Hepatocyte (in vitro differentiated cells): ENCODE measurements at regions not wholly inside any gene's neighbourhood (a gene's known extent, or its start where the extent isn't known, plus 50 kb on each side); places are given as distances from the start of the nearest gene placed in this dataset.

Experiments
- DNase-seq: peaks from one replicate; pipeline ENCODE4 v3.0.0-alpha.2; 2016; ENCODE audit warnings: low spot score
- H2AFZ ChIP-seq: fragments of 200-600 bp; sonication (generic); 2 replicates; pipeline ENCODE4 v1.6.0; 2016; ENCODE audit warnings: antibody characterized with exemption, mild to moderate bottlenecking
- H3K27ac ChIP-seq: fragments of 200-600 bp; sonication (generic); 2 replicates; pipeline ENCODE4 v1.5.1; 2016; ENCODE audit warnings: mild to moderate bottlenecking
- H3K27me3 ChIP-seq: fragments of 200-600 bp; sonication (generic); 2 replicates; pipeline ENCODE4 v1.6.1; 2016
- H3K36me3 ChIP-seq: fragments of 200-600 bp; sonication (generic); replicated peaks from 2 replicates; pipeline ENCODE4 v1.5.1; 2016; ENCODE audit warnings: low read depth; ENCODE audit not compliant: insufficient read depth
- H3K4me1 ChIP-seq: fragments of 200-600 bp; sonication (generic); 2 replicates; pipeline ENCODE4 v1.5.1; 2016; ENCODE audit warnings: mild to moderate bottlenecking, moderate library complexity; ENCODE audit not compliant: insufficient read depth
- H3K4me2 ChIP-seq: fragments of 200-600 bp; sonication (generic); 2 replicates; pipeline ENCODE4 v1.6.0; 2016
- H3K4me3 ChIP-seq: fragments of 200-600 bp; sonication (generic); 2 replicates; pipeline ENCODE4 v1.5.1; 2016; ENCODE audit warnings: mild to moderate bottlenecking
- H3K79me2 ChIP-seq: fragments of 200-600 bp; sonication (generic); 2 replicates; pipeline ENCODE4 v1.6.0; 2017; ENCODE audit warnings: mild to moderate bottlenecking
- H3K9me2 ChIP-seq: fragments of 200-600 bp; sonication (generic); replicated peaks from 2 replicates; pipeline ENCODE4 v1.6.0; 2017; ENCODE audit warnings: mild to moderate bottlenecking; ENCODE audit not compliant: insufficient read depth
- H3K9me3 ChIP-seq: fragments of 200-600 bp; sonication (generic); 2 replicates; pipeline ENCODE4 v1.5.1; 2016; ENCODE audit warnings: low read depth, mild to moderate bottlenecking
- H4K20me1 ChIP-seq: fragments of 200-600 bp; sonication (generic); 2 replicates; pipeline ENCODE4 v1.6.0; 2016; ENCODE audit warnings: mild to moderate bottlenecking; ENCODE audit not compliant: insufficient read depth, poor library complexity, severe bottlenecking
- EZH2 ChIP-seq: fragments of 200-600 bp; sonication (generic); IDR thresholded peaks from 2 replicates; pipeline ENCODE4 v1.6.1; 2016; ENCODE audit warnings: antibody characterized with exemption, mild to moderate bottlenecking, borderline replicate concordance
- EZH2phosphoT487 ChIP-seq: fragments of 200-600 bp; sonication (generic); IDR thresholded peaks from one replicate; pipeline ENCODE4 v1.6.1; 2018; ENCODE audit warnings: antibody characterized with exemption, mild to moderate bottlenecking, low read depth, moderate library complexity; ENCODE audit not compliant: unreplicated experiment, severe bottlenecking
- WGBS: methylation state at CpG from one replicate; pipeline ENCODE4 v1.1.6; 2016; ENCODE audit warnings: low lambda C conversion rate; ENCODE audit errors: missing lambda C conversion rate; 5-methylcytosine and 5-hydroxymethylcytosine counted together
- TF ChIP-seq, protein P1 (sequence below): fragments of 200-600 bp; sonication (generic); IDR thresholded peaks from 2 replicates; pipeline ENCODE4 v1.5.1; 2016; ENCODE audit warnings: antibody characterized with exemption, mild to moderate bottlenecking; ENCODE audit not compliant: poor library complexity

DNA sequence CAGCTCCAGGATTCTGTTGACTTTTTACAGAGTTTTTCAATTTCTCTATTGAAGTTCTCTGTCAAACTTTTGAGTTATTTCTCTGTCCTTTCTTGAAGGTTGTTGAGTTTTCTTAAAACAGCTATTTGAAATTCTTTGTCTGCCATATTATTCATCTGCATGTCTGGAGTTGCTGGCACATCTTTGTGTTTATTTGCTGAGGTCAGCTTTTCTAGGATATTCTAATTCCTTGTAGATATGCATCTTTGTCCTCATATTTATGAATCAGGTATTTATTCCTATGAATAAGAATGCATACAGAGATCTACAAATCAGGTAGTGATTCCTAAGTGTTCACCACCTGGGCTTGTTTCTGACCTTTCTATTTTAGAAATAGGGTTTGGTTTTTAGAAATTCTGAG lies 546.4 kb downstream of the RAPGEF2 start:
- DNase-seq: no peak
- Histone ChIP-seq H3K27me3 (no peaks in the 10 kb centered on the region), H3K27ac (no peak overlapping the region), H3K4me2 (no peak overlapping the region), H4K20me1 (no peaks in the 10 kb centered on the region), H3K4me3 (no peak overlapping the region), H2AFZ (no peak overlapping the region), H3K36me3 (no peaks in the 10 kb centered on the region), H3K4me1 (no peaks in the 10 kb centered on the region), H3K79me2 (no peaks in the 10 kb centered on the region), H3K9me3 (no peaks in the 10 kb centered on the region), H3K9me2 (no peaks in the 10 kb centered on the region)
- no peak for TF ChIP-seq EZH2phosphoT487
- TF ChIP-seq, protein P1, sequence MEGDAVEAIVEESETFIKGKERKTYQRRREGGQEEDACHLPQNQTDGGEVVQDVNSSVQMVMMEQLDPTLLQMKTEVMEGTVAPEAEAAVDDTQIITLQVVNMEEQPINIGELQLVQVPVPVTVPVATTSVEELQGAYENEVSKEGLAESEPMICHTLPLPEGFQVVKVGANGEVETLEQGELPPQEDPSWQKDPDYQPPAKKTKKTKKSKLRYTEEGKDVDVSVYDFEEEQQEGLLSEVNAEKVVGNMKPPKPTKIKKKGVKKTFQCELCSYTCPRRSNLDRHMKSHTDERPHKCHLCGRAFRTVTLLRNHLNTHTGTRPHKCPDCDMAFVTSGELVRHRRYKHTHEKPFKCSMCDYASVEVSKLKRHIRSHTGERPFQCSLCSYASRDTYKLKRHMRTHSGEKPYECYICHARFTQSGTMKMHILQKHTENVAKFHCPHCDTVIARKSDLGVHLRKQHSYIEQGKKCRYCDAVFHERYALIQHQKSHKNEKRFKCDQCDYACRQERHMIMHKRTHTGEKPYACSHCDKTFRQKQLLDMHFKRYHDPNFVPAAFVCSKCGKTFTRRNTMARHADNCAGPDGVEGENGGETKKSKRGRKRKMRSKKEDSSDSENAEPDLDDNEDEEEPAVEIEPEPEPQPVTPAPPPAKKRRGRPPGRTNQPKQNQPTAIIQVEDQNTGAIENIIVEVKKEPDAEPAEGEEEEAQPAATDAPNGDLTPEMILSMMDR: no peak
- no peak for TF ChIP-seq EZH2

DNA sequence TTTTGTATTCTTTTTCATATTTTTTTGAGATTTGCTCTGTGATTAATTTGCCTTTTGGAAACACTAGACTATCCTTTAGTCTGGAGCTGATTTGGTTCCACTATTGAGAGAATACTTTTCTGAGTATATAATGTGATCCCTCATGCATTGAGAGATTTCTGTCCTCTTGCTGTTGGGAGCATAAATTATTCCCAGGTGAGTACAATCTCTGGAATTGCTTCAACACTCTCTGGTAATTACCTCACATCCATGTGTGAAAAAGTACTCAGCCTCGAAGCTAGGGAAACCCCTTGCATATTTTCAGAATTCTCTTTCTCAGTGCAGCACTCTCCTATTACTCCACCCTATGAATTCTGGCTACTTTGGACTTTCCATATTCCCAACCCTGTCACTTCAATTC lies 550.0 kb downstream of the RAPGEF2 start:
- Histone ChIP-seq H3K9me2 (no peaks in the 10 kb centered on the region), H3K4me1 (no peaks in the 10 kb centered on the region), H3K27me3 (no peaks in the 10 kb centered on the region), H3K4me3 (no peak overlapping the region), H3K36me3 (no peaks in the 10 kb centered on the region), H3K4me2 (no peak overlapping the region), H4K20me1 (no peaks in the 10 kb centered on the region), H3K27ac (no peak overlapping the region), H2AFZ (no peak overlapping the region), H3K79me2 (no peaks in the 10 kb centered on the region), H3K9me3 (no peaks in the 10 kb centered on the region)
- whole genome bisulfite sequencing: 78% methylated on average over 1 of the region's 1 CpG
- TF ChIP-seq, protein P1: no peak
- TF ChIP-seq EZH2 (no peak), EZH2phosphoT487 (no peak)
- DNase-seq: no peak

DNA sequence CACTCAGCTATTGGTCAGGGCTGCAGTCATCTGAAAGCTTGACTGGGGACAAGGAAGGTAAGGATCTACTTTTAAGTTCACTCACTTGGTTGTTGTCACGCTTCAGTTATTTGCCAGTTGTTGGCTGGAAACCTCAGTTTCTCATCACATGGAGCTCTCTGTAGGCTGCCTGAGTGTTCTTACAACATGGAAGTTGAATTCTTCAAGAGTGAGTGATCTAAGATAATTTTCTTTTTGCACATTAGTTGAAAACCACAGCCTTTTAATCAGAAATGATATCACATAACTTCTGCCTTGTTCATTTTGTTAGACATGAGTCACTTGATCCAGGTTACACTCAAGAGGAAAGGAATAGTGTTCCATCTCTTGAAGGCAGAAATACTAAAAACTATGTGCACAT lies 552.7 kb downstream of the RAPGEF2 start:
- no peak overlapping the region for H3K4me2 ChIP-seq
- TF ChIP-seq EZH2 (no peak), EZH2phosphoT487 (no peak)
- TF ChIP-seq, protein P1: no peak
- H3K4me3 ChIP-seq: no peak overlapping the region
- H3K36me3 ChIP-seq: no peaks in the 10 kb centered on the region
- H3K9me3 ChIP-seq: no peaks in the 10 kb centered on the region
- H2AFZ ChIP-seq: no peak overlapping the region
- H3K27me3 ChIP-seq: no peaks in the 10 kb centered on the region
- H3K27ac ChIP-seq: no peak overlapping the region
- no peaks in the 10 kb centered on the region for H3K4me1 ChIP-seq
- no peaks in the 10 kb centered on the region for H3K9me2 ChIP-seq
- H3K79me2 ChIP-seq: no peaks in the 10 kb centered on the region
- DNase-seq: no peak
- H4K20me1 ChIP-seq: no peaks in the 10 kb centered on the region
- 34% methylated on average over 1 of the region's 1 CpG for WGBS

DNA sequence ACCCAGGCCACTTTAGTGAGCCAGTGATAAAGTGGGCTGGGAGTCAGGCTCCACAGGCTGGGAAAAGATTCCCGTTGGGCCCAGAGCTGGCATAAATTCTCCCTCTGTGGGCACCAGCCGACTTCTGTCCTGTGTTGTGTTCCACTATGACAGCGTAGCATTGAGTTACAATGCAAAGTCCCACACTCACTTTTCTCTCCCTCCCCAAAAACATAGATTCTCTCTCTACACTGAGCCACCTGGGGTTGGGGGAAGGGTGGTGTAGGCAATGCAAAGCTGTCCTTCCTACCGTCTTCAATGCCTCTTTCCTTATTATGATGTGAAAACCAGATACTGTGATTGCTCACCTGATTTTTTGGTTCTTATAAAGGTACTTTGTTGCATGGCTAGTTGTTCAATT lies 566.2 kb downstream of the RAPGEF2 start:
- Histone ChIP-seq H3K4me1 (no peaks in the 10 kb centered on the region), H3K9me3 (no peaks in the 10 kb centered on the region), H3K4me3 (no peak overlapping the region), H4K20me1 (no peaks in the 10 kb centered on the region), H3K4me2 (no peak overlapping the region), H3K27ac (no peak overlapping the region), H3K9me2 (no peaks in the 10 kb centered on the region), H3K27me3 (no peaks in the 10 kb centered on the region), H2AFZ (no peak overlapping the region), H3K79me2 (no peaks in the 10 kb centered on the region), H3K36me3 (no peaks in the 10 kb centered on the region)
- no peak for DNase-seq
- TF ChIP-seq EZH2: no peak
- TF ChIP-seq, protein P1: no peak
- no peak for TF ChIP-seq EZH2phosphoT487
- WGBS: 78% methylated on average over 4 of the region's 4 CpGs
